Brain microvascular endothelial cell (primary cell): ENCODE measurements at regions not wholly inside any gene's neighbourhood (a gene's known extent, or its start where the extent isn't known, plus 50 kb on each side); places are given as distances from the start of the nearest gene placed in this dataset.

Experiments used
- DNase-seq: peaks from one replicate; pipeline ENCODE4 v3.0.0-alpha.2; 2020
- H3K27ac ChIP-seq: fragments of 250-450 bp; sonication (Bioruptor Pico); 2 replicates; pipeline ENCODE4 v1.5.1; 2020; ENCODE audit warnings: mild to moderate bottlenecking, moderate library complexity
- H3K27me3 ChIP-seq: fragments of 250-450 bp; sonication (Bioruptor Pico); replicated peaks from 2 replicates; pipeline ENCODE4 v1.5.1; 2020; ENCODE audit warnings: mild to moderate bottlenecking
- H3K36me3 ChIP-seq: fragments of 250-450 bp; sonication (Bioruptor Pico); replicated peaks from 2 replicates; pipeline ENCODE4 v1.5.1; 2020; ENCODE audit warnings: mild to moderate bottlenecking
- H3K4me3 ChIP-seq: 2 replicates; pipeline ENCODE4 v1.5.1; 2011; ENCODE audit warnings: low read depth, mild to moderate bottlenecking, control low read depth, low read length, moderate library complexity
- in situ Hi-C: cut with HindIII; loops from 2 replicates; pipeline ENCODE4 v1.10.0; 2017; ENCODE audit warnings: low sequenced_read_pairs, low pct_ligation_motif_present
- TF ChIP-seq, protein P1 (sequence below): IDR thresholded peaks from 2 replicates; pipeline ENCODE4 v1.5.1; 2011; ENCODE audit warnings: low read depth, mild to moderate bottlenecking, moderate library complexity, low read length, control low read depth, inconsistent platforms; ENCODE audit errors: missing control alignments

DNA sequence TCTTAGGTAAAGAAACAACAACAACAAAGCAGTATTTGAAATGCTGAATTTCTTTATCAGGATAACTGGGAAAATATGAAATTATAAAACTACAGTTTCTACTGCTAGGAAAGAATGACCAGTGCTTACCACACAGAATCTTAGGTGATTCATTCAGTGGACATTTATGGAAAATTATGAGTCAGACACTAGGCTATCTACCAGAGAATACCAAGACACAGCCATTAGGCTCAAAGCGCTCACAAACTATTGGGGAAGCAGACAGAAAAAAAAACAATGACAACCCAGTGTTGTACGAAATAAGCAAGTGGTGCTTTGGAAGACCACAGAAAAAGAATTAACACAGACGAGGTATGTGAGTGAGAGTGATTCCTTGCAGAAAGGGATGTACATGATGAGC is 1019.5 kb downstream of the PCDH9 start:
- DNase-seq = peak; percentile 87
- Histone ChIP-seq H3K36me3 (no peaks in the 10 kb centered on the region), H3K27me3 (no peaks in the 10 kb centered on the region), H3K4me3 (no peak overlapping the region), H3K27ac (peak overlapping the region; percentile 45)
- in situ Hi-C loops = no loop called here
- TF ChIP-seq, protein P1, sequence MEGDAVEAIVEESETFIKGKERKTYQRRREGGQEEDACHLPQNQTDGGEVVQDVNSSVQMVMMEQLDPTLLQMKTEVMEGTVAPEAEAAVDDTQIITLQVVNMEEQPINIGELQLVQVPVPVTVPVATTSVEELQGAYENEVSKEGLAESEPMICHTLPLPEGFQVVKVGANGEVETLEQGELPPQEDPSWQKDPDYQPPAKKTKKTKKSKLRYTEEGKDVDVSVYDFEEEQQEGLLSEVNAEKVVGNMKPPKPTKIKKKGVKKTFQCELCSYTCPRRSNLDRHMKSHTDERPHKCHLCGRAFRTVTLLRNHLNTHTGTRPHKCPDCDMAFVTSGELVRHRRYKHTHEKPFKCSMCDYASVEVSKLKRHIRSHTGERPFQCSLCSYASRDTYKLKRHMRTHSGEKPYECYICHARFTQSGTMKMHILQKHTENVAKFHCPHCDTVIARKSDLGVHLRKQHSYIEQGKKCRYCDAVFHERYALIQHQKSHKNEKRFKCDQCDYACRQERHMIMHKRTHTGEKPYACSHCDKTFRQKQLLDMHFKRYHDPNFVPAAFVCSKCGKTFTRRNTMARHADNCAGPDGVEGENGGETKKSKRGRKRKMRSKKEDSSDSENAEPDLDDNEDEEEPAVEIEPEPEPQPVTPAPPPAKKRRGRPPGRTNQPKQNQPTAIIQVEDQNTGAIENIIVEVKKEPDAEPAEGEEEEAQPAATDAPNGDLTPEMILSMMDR = no peak

DNA sequence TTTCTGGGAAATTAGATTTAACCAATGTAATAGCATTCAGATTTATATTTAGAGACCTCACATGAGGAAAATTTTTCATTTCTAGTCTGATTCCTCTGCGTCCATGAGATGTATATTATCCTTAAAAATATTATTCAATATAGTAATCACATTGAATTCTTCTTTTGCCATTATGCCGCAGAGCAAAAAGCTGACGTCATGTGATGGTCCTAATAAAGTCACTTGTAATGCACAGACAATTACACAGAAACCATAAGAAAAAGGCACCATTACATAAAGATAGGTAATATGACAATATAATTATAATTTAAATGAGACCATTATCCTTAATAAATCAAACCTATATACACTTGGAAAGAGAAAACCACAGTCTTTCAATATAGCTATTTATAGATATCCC is 1021.5 kb downstream of the PCDH9 start:
- H3K27me3 ChIP-seq = no peaks in the 10 kb centered on the region
- no peaks in the 10 kb centered on the region for H3K36me3 ChIP-seq
- in situ Hi-C loops = no loop called here
- DNase-seq = no peak
- H3K27ac ChIP-seq = no peak overlapping the region
- TF ChIP-seq, protein P1 = no peak
- no peak overlapping the region for H3K4me3 ChIP-seq

DNA sequence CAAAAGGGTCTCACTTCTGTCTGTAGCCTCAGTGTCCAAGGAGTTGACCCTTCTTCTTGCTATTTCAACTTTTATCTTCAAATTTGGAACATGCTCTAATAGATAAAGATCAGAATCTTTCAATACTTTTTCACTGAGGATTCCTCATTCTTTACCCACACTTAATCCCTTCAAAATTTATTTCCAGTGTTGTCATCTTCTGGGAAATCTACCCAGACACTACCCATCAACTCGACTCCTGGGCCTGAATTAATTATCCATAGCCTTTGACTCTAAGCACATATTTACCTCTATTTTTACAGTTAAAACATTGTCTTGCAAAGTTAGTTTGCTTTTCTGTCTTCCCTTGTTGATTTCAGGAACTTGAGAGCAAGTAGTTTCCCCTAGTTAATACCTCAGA is 1022.5 kb downstream of the PCDH9 start:
- Histone ChIP-seq H3K36me3 (no peaks in the 10 kb centered on the region), H3K27ac (no peak overlapping the region), H3K4me3 (no peak overlapping the region), H3K27me3 (no peaks in the 10 kb centered on the region)
- TF ChIP-seq, protein P1 = no peak
- in situ Hi-C loops = no loop called here
- no peak for DNase-seq

DNA sequence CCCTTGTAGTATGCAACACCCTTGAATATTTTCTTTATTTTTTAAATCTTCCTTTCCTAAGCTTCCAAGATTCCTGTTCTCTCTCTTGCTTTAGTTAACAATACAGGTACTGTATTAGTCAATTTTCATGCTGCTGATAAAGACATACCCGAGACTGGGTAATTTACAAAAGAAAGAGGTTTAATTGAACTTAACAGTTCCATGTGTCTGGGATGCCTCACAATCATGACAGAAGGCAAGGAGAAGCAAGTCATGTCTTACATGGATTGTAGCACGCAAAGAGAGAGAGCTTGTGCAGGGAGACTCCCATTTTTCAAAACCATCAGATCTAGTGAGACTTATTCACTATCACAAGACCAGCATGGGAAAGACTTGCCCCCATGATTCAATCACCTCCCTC is 1024.3 kb downstream of the PCDH9 start:
- Histone ChIP-seq H3K36me3 (no peaks in the 10 kb centered on the region), H3K27me3 (no peaks in the 10 kb centered on the region), H3K27ac (no peak overlapping the region), H3K4me3 (no peak overlapping the region)
- in situ Hi-C loops = no loop called here
- DNase-seq = no peak
- TF ChIP-seq, protein P1 = no peak

DNA sequence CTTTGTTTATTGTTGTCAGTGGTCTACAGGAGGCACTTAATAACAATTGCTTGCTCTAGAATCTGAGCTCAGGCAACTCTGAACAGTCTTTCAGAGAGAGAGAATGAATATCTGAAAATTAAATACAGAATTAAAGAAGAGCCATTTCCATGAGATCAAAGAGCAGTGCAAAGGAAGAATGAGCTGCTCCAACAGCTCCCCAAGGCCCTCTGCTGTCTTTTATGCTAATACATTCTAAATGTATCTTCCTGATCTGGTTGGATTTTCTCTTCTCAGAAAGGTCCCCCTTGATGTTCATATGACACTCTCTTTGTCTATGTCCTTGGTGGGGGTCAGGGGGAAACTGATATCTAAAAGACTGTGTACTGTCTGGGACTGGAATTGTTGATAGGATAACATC is 1029.6 kb downstream of the PCDH9 start:
- in situ Hi-C loops = no loop called here
- peak; percentile 9 for DNase-seq
- Histone ChIP-seq H3K36me3 (no peaks in the 10 kb centered on the region), H3K27ac (no peak overlapping the region), H3K27me3 (no peaks in the 10 kb centered on the region), H3K4me3 (no peak overlapping the region)
- TF ChIP-seq, protein P1 = peak; percentile 37

DNA sequence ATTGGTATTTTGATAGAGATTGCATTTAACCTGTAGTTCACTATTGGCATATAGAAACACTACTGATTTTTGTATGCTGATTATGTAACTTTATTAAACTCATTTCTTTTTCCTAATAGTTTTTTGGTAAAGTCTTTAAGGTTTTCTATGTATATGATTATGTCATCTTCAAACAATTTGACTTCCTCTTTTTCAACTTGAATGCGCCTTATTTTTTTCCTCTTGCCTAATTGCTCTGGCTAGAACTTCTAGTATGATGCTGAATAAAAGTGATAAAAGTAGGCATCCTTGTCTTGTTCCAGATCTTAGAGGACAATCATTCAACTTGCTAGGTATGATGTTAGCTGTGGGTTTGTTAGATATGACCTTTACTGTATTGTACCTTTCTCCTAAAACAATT is 1034.9 kb downstream of the PCDH9 start:
- Histone ChIP-seq H3K27me3 (no peaks in the 10 kb centered on the region), H3K4me3 (no peak overlapping the region), H3K36me3 (no peaks in the 10 kb centered on the region), H3K27ac (no peak overlapping the region)
- TF ChIP-seq, protein P1 = no peak
- DNase-seq = no peak
- in situ Hi-C loops = no loop called here
